OCI-LY7 (cell line): ENCODE measurements at regions not wholly inside any gene's neighbourhood (a gene's known extent, or its start where the extent isn't known, plus 50 kb on each side); places are given as distances from the start of the nearest gene placed in this dataset.

Experiments used
- EZH2phosphoT487 ChIP-seq: fragments of 200-600 bp; sonication (generic); IDR thresholded peaks from 2 replicates; pipeline ENCODE4 v1.6.1; 2018; ENCODE audit warnings: low read depth, borderline replicate concordance, mild to moderate bottlenecking, mixed run types, antibody characterized with exemption, low read length, moderate library complexity, mixed read lengths
- TF ChIP-seq, protein P1 (sequence below): fragments of 200-600 bp; sonication (generic); conservative IDR thresholded peaks from 2 replicates; pipeline ENCODE4 v1.5.1; 2014; ENCODE audit warnings: mild to moderate bottlenecking, antibody characterized with exemption, low read length, moderate library complexity, mixed read lengths

DNA sequence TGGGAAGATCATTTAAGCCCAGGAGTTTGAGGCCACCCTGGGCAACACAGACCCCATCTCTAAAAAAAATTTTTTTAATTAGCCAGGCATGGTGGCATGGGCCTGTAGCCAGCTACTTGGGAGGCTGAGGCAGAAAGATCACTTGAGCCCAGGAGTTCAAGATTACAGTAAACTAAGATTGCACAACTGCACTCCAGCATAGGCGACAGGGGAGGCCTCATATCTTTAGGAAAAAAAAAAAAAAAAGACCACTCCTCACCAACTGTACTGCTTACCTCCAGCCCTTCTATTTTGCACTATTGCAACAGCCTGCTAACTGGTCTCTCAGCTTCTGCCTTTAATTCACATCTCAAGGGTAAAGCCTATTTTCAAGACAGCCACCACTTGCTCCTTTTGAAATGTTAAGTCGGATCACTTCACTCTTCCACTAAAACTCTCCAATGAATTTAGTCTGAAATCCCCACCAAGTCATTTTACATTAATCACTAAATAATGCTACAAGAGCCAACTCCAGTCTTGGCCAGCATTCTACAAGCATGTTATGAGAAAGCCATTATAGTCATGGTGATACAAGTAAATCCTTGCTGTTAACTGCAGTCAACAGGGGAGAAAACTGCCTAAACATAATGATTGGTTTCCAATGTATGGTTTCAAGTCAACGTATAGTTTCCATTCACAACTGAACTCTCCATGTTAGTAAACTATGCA is 106.0 kb downstream of the RPS29 start:
- TF ChIP-seq, protein P1, sequence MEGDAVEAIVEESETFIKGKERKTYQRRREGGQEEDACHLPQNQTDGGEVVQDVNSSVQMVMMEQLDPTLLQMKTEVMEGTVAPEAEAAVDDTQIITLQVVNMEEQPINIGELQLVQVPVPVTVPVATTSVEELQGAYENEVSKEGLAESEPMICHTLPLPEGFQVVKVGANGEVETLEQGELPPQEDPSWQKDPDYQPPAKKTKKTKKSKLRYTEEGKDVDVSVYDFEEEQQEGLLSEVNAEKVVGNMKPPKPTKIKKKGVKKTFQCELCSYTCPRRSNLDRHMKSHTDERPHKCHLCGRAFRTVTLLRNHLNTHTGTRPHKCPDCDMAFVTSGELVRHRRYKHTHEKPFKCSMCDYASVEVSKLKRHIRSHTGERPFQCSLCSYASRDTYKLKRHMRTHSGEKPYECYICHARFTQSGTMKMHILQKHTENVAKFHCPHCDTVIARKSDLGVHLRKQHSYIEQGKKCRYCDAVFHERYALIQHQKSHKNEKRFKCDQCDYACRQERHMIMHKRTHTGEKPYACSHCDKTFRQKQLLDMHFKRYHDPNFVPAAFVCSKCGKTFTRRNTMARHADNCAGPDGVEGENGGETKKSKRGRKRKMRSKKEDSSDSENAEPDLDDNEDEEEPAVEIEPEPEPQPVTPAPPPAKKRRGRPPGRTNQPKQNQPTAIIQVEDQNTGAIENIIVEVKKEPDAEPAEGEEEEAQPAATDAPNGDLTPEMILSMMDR, result no peak
- TF ChIP-seq EZH2phosphoT487, result no peak
